AG09319 (cell line): ENCODE measurements at regions not wholly inside any gene's neighbourhood (a gene's known extent, or its start where the extent isn't known, plus 50 kb on each side); places are given as distances from the start of the nearest gene placed in this dataset.

Source experiments
- DNase-seq: peaks from one replicate; pipeline ENCODE4 v3.0.0-alpha.2; 2010; ENCODE audit warnings: low read depth; ENCODE audit errors: extremely low read depth
- TF ChIP-seq, protein P1 (sequence below): IDR thresholded peaks from 2 replicates; pipeline ENCODE4 v1.5.1; 2011; ENCODE audit warnings: low read depth, mild to moderate bottlenecking, inconsistent platforms, low read length, moderate library complexity

- no peak for DNase-seq
- TF ChIP-seq, protein P1, sequence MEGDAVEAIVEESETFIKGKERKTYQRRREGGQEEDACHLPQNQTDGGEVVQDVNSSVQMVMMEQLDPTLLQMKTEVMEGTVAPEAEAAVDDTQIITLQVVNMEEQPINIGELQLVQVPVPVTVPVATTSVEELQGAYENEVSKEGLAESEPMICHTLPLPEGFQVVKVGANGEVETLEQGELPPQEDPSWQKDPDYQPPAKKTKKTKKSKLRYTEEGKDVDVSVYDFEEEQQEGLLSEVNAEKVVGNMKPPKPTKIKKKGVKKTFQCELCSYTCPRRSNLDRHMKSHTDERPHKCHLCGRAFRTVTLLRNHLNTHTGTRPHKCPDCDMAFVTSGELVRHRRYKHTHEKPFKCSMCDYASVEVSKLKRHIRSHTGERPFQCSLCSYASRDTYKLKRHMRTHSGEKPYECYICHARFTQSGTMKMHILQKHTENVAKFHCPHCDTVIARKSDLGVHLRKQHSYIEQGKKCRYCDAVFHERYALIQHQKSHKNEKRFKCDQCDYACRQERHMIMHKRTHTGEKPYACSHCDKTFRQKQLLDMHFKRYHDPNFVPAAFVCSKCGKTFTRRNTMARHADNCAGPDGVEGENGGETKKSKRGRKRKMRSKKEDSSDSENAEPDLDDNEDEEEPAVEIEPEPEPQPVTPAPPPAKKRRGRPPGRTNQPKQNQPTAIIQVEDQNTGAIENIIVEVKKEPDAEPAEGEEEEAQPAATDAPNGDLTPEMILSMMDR, result no peak
Measured at GRCh38 chr20:43244647-43245046, 54.9 kb upstream of the PTPRT start.

GRCh38 chr20:43243672-43244269 lies 54.1 kb upstream of the PTPRT start:
- TF ChIP-seq, protein P1, result no peak; the same call in 1 of the 2 replicates
- no peak for DNase-seq

DNA sequence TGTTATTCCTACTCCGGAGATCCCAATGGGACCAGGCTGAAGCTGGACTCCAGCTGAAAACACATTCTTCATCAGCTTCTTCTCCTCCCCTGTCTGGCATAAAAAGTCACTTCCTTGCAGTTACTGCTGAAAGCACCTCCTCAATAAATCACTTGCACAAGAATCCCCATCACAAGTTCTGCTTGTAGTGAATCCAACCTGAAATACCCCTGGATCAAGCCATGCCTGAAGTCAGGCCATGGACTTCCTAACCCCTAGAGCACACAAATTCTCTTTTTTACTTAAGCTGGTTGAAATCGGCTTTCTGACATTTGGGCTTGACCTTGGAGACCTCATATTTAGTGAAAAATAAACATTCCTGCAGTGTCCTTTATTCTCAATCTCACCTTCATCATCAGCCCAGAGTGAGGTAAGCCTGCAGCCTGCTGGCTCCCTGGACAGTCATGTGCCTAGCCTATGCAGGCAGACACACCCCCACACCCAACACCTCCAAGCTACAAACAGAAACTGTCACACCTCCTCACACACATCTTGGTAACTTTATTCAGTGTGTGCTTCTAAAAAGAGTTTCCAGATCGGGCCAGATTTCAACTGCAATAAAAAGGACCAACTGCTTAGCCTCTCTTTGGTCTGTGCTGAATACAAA lies 51.5 kb upstream of the PTPRT start:
- no peak for DNase-seq
- TF ChIP-seq, protein P1, result no peak
